GM19043 (cell line): ENCODE measurements at regions not wholly inside any gene's neighbourhood (a gene's known extent, or its start where the extent isn't known, plus 50 kb on each side); places are given as distances from the start of the nearest gene placed in this dataset.

ENCODE experiments used
- ATAC-seq: cut with Tn5 transposase; IDR thresholded peaks from one replicate; pipeline ENCODE4 v1.9.1; 2021; ENCODE audit warnings: low read depth; ENCODE audit not compliant: unreplicated experiment

DNA sequence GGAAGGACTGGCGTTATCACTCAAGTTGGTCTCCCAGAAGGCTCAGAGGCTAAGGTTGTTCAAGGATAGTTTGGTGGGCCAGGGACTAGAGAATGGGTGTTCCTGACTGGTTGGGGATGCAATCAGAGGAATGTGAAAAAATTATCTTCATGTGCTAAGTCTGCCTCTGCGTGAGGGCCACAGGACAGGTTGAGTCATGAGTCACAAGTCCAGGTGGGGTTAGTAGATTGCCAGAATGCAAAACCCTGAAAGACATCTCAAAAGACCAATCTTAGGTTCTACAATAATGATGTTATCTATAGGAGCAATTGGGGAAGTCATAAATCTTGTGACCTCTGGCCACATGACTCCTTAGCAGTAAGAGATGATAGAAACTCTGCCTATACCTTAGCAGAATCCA is 220.1 kb upstream of the EEA1 start:
- no peak for ATAC-seq

DNA sequence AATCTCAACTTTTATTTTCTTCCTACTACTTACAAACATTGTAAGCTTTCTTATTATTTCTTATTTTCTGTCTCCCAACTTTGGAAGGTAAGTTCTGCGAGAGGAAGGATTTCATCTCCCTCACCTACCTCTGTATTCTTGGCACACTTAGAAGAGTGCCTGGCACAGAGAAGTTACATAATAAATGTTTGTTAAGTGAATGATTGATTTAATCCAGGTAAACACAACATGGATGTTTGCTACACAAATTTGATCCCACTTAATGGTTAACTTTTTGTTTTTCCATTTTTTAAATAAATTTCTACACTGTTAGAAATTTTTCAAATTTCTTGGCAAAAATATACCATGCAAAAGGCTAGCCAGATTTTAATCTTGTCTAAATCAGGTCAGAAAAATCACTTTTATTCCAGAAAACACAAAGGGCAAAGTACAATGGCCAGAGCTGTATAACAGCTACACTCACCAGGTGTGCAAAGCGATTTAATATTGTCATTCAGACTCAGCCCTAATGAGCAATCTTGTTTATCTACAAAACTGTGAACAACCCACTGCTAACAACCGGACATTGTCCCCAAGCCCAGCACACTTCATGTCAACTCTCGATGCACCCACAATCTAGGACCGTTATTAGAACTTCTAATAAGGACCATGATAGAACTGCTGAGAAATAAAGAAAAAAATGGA is 222.1 kb upstream of the EEA1 start:
- no peak for ATAC-seq

DNA sequence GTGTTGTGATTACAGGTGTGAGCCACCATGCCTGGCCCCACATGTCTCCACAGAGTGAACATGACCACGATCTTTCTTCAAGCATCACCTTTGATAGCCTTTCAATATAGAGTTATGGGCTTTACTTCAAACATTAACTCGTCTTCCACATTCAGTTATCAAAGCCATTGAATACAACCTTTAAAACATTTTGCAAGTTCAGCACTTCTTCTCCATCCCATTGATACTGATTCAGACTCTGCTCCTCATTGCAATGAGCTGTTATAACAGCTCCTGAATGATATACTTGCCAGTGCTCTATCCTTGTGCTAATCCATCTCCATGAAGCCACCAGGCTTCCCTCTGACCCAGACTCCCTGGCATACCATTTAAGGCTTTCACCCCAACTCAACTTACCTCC is 223.5 kb upstream of the EEA1 start:
- ATAC-seq = no peak

- ATAC-seq = no peak
These were observed 224.2 kb upstream of the EEA1 start for GRCh38 chr12:93153321-93153720.

GRCh38 chr12:93154096-93154728 is 223.5 kb upstream of the NUDT4 start:
- ATAC-seq = no peak

GRCh38 chr12:93154753-93155480 is 222.8 kb upstream of the NUDT4 start:
- ATAC-seq = no peak

- no peak for ATAC-seq
These were observed 221.5 kb upstream of the NUDT4 start for GRCh38 chr12:93156086-93156716.

DNA sequence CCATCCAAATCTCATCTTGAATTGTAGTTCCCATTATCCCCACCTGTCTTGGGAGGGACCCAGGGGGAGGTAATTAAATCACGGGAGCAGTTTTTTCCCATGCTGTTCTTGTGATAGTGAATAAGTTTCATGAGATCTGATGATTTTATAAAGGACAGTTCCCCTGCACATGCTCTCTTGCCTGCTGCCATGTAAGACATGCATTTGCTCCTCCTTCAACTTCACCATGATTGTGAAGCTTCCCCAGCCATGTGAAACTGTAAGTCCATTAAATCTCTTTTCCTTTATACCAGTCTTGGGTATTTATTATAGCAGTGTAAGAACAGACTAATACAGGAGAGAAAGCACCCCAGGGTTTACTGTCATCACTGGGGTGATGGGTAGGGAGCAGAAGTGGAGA is 220.4 kb upstream of the NUDT4 start:
- ATAC-seq = no peak

DNA sequence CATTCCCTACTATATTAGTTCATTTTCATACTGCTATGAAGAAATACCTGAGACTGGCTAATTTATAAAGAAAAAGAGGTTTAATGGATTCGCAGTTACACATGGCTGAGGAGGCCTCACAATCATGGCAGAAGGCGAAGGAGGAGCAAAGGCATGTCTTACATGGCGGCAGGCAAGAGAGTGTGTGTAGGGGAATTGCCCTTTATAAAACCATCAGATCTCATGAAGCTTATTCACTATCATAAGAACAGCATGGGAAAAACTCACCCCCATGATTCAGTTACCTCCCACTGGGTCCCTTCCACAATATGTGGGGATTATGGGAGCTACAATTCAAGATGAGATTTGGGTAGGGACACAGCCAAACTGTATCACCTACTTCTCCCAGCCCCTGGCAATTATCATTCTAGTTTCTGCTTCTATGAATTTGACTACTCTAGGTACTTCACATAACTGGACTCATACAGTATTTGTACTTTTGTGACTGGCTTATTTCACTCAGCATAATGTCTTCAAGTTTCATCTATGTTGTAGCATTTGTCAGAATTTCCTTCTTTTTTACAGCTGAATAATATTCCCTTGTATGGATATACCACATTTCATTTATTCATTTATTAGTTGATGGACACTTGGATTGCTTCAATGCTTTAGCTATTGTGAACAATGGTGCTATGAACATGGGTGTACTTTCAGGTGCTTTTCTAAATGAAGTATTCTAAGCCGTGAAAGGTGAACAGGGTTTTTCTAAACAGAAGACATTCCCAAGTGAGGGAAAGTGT is 219.5 kb upstream of the NUDT4 start:
- ATAC-seq = no peak

DNA sequence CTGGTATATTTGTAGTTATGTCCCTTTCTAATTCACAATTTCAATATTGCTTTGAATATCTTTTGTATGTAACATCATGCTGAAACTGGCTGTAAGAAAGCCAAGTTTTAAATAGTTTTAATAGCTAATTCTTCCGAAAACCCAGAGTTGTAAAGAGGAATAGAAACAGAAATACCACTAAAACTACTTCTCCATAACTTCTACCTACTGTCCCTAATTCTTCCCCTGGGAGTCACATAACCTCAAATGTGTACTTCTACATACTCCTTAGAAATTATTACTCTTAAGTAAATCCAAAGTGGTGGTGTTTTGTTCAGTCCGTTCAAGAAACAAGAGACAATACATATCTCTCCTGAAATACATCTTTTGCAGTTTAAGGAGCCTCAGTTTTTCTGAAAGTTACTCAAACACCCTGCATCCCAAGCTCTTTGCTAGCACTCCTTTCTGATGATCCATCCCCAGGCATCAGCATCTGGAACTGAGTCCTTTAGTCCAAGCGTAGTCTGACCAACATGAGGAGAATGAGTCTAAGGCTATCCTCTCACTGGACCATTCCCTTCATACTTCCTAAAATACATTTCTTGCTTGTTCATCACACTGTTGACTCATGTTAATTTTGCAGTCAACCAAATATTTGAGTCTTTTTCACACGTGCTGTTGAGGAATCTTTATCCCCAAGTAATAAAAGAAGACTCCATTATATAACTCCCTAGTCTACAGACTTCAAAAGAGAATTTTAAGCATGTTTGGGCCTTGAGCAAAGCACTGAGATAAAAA is 214.3 kb upstream of the NUDT4 start:
- ATAC-seq = no peak

DNA sequence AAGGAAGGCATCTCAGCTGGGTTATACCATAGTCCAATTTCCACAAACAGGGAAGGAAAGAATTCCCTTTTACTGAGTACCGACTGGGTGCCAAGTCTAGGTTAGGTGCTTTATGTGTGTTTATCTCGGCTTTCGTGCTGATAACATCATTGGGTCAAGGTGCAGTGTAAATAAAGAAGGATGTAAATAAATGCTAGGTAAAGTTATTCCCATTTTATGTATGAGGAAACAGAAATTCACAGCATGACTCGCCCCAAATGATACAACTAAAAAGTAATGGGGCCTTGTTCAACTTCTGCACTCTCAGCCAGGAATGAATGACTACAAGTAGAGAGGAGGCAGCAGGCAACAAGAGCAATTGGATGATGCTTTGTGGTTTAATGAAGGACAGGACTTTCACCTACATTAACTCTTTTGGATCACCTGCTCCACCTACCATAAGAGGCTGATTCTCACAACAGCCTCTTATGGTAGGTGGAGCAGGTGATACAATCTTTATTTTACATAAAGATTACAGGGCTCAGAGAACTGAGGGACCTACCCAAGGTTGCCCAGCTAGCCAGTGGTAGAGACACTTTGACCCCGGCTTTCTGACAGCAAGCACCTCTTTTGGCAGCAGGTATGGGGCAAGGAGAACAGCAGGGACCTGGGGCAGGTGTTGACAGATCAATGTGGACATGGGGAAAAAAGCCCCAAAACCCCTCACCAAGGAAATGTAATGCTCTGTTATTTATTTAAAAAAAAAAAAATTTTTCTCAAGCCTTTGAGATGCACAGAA is 213.4 kb upstream of the NUDT4 start:
- no peak for ATAC-seq

DNA sequence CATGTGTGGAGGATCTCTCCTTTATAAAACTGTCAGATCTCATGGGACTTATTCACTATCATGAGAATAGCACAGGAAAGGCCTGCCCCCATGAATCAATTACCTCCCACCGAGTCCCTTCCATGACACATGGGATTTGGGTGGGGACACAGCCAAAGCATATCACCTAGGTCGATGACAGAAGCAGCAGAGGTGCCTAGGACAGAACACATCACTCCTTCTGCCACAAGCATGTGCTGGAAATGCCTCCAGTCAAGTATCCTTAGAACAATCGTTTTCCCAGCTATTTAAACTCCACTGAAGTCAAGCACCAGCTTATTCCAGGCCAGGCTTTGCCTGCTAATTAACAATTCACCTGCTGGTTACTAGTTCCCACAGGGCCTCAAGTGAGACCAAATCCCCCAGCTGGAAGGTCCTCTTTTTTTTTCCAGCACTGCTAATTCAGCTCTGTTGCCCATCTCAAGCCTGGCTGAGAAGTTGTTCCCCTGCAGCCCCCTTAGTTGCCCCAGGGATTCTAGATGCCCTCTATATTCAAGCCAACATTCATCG is 212.3 kb upstream of the NUDT4 start:
- no peak for ATAC-seq

DNA sequence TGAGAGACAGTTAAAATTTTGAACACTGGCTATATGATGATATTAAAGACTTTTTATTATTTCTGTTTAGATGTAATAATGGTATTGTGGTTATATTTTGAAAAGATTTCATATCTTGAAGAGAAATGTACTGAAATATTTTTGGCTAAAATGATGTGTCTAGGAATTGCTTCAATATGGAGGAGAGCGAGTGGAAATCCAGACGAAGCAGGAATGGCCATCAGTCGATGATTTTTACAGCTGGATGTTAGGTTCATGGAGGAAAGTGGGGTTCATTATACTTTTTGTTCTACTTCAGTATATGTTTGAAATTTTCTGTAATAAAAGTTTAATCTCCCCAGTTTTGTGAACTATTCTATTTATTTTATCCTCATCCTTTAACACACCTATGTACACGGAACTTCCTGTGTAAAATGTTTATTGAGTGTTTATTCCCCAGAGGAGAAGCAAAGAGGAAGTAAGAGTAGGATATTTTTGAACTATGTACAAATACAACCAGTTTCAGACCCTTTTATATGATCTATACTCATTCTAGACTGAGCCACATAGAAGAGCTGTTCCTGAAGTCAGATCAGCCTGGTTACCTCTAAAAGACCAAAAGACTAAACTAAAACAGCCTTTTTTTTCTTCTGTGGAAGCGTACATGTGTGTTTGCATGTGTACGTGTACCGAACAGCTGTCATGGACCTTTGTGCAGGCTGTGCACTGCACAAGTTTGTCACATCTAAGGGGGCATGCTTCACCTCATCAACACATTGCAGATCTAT is 211.0 kb upstream of the NUDT4 start:
- peak; percentile 73 for ATAC-seq

DNA sequence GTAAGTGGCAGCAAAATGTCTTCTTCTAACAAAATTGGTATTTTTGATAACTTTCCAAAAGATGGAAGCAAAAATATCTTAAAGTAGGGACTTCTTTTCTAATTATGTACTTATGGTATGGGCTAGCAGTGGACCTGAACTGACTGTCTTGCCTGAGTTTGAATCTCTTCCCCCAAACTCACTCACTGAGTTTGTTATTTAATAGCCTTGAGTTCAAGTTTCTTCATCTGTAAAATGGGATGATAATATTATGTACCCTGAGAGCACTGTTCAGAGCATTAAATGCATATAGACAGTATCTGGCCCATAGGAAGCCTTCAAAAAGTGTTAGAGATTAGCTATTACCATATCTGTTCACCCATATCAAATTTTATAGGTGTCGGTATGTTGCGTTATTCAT is 210.4 kb upstream of the NUDT4 start:
- ATAC-seq = no peak

DNA sequence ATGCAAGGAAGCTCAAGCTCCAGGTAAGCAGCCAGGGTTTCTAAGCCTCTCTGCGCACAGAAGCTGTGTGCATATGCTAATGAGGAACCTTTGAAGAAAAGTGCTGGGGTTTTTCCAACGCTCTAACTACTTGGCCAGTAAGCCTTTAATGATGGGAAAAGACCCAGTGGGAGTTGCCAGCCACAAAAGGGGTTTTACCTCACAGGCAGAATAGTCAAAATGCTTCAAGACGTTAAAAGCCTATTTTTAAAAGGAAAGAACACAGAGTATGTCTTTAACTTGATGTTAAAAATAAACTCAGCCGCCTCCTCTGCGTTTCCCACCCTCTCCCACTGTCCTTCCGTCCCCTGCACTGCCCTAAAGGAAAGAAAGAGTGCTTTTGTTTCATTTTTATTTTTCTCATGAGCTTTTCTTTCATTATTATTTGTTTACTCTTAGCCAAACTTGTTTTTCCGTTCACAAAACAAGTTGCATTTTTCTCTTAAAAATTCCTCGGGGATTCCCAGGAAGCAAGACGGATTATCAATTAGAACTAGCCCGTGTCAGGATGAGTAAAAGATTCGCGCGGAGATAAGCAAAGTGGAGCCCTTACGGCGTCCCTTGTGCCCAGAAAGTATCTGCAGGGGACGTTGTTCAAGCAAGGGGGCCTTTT is 209.8 kb upstream of the NUDT4 start:
- peak; percentile 44 for ATAC-seq

DNA sequence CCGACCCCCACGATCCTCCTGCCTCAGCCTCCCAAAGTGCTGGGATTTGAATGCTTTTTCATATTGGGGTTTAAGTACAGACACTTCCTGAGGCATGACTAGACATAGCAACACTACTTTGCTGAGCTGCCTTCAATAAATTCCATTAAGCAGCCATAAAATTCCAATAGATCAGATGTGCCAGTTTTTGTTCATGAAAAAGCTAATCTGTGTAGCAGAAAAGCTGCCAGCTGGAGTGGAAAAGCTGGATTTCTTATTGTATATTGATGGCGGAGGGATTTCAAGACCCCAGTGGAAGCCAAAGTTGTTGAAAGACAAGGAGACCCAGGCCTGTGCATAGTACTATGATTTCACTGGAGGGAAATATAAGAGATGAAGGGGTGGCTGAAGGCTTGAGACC is 209.0 kb upstream of the NUDT4 start:
- ATAC-seq = no peak

DNA sequence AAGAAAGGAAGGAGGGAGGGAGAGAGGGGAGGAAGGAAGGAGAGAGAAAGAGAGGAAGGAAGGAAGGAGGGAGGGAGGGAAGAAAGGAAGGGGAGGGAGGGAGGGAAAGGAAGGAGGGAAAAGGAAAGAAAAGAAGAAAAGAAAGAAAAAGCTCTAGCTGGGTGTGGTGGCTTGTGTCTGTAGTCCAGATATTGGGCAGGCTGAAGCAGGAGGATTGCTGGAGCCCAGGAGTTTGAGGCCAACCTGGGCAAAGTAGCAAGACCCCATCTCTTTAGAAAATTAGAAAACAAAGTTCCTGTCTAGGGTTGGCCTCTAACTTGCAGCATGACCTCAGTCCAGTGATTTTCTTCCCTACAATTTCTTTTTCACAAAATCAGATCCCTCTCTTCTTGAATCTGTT is 208.2 kb upstream of the NUDT4 start:
- no peak for ATAC-seq

DNA sequence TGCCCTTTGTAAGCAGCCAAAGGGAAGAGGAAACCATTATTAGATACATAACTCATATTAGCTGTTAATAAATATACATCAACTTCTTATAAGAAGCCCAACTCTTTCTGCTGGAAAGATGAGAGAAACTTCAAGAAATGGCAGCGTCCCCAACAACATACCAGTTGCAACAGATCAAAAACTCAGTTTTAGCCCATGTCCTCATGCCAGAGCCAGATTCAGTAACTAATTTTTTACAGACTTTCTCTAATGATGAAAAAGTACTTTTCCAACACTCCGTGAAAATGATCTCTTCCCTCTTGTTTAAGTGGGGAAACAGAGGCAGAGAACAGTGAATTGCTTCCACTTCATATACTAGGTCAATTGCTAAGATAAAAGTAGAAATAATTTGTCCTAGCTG is 206.8 kb upstream of the NUDT4 start:
- ATAC-seq = no peak
